ENCODE measurements at regions not wholly inside any gene's neighbourhood (a gene's known extent, or its start where the extent isn't known, plus 50 kb on each side); places are given as distances from the start of the nearest gene placed in this dataset.
"Not testable (repeated sequence)": the region's sequence is repeated elsewhere in the genome, so short reads cannot be mapped to it uniquely, and the experiment has no call there.

- DNase-seq, result no peak
Observed at GRCh38 chr3:3309887-3310286, 130.4 kb upstream of the CRBN start.

- no peak for DNase-seq
Observed at GRCh38 chr3:3308809-3309208, 129.3 kb upstream of the CRBN start.

GRCh38 chr3:3307491-3307890, 128.0 kb upstream of the CRBN start:
- no peak for DNase-seq

GRCh38 chr3:3305841-3306240, 126.3 kb upstream of the CRBN start:
- no peak for DNase-seq

- no peak for DNase-seq
Observed at GRCh38 chr3:3305084-3305483, 125.6 kb upstream of the CRBN start.

GRCh38 chr3:3303636-3304035, 124.1 kb upstream of the CRBN start:
- DNase-seq, result no peak

- no peak for DNase-seq
Observed at GRCh38 chr3:3302964-3303363, 123.5 kb upstream of the CRBN start.

- DNase-seq, result no peak
Observed at GRCh38 chr3:3301476-3301875, 122.0 kb upstream of the CRBN start.

GRCh38 chr3:3296979-3297381, 117.5 kb upstream of the CRBN start:
- no peak for DNase-seq

- DNase-seq, result no peak
Observed at GRCh38 chr3:3295586-3295985, 116.1 kb upstream of the CRBN start.

GRCh38 chr3:3291756-3292283, 112.3 kb upstream of the CRBN start:
- not testable (repeated sequence) for DNase-seq

- no peak for DNase-seq
Observed at GRCh38 chr3:3288255-3288654, 108.8 kb upstream of the CRBN start.

GRCh38 chr3:3286014-3286413, 106.5 kb upstream of the CRBN start:
- DNase-seq, result no peak

- DNase-seq, result no peak
Observed at GRCh38 chr3:3281024-3281423, 101.5 kb upstream of the CRBN start.

- peak; percentile 6 to 10 for DNase-seq
Observed at GRCh38 chr3:3280396-3280795, 100.9 kb upstream of the CRBN start.

GRCh38 chr3:3278073-3278472, 98.6 kb upstream of the CRBN start:
- DNase-seq, result no peak

- no peak for DNase-seq
Observed at GRCh38 chr3:3276630-3277029, 97.1 kb upstream of the CRBN start.

- DNase-seq, result no peak
Observed at GRCh38 chr3:3264796-3265195, 85.3 kb upstream of the CRBN start.

GRCh38 chr3:3260870-3261269, 81.4 kb upstream of the CRBN start:
- peak; percentile 42 to 75 for DNase-seq

- no peak for DNase-seq
Observed at GRCh38 chr3:3259181-3259580, 79.7 kb upstream of the CRBN start.

GRCh38 chr3:3258281-3258680, 78.8 kb upstream of the CRBN start:
- DNase-seq, result no peak

- DNase-seq, result no peak
Observed at GRCh38 chr3:3241596-3241995, 62.1 kb upstream of the CRBN start.

GRCh38 chr3:3240986-3241385, 61.5 kb upstream of the CRBN start:
- no peak for DNase-seq

GRCh38 chr3:3237979-3238378, 58.5 kb upstream of the CRBN start:
- DNase-seq, result no peak

GRCh38 chr3:3232251-3232650, 52.8 kb upstream of the CRBN start:
- DNase-seq, result no peak
